Activated naive CD8-positive, alpha-beta T cell treated with anti-CD3 and anti-CD28 coated beads, Interleukin-2, amount 10 ng/mL, durations not matched to agents 7 days and 5 days (primary cell): ENCODE measurements at regions not wholly inside any gene's neighbourhood (a gene's known extent, or its start where the extent isn't known, plus 50 kb on each side); places are given as distances from the start of the nearest gene placed in this dataset.

Experiments
- ATAC-seq: fragments of 150-1000 bp; cut with Tn5 transposase; one replicate; pipeline ENCODE4 v1.10.0; 2021; ENCODE audit warnings: low read depth, moderate library complexity
- POLR2A ChIA-PET: fragments of 350-600 bp; sonication (Branson Sonifier 250); formaldehyde crosslinking; loops from one replicate; lab custom pipeline; 2021; ENCODE audit warnings: antibody characterized with exemption; lab: Charles Lee
- DNase-seq: peaks from one replicate; pipeline ENCODE4 v3.0.0; 2021
- H3K27ac Mint-ChIP-seq: one replicate; pipeline ENCODE4 v1.8.0; 2022; ENCODE audit warnings: mild to moderate bottlenecking, mixed read lengths
- H3K27me3 Mint-ChIP-seq: one replicate; pipeline ENCODE4 v1.8.0; 2022; ENCODE audit warnings: mild to moderate bottlenecking, moderate library complexity, mixed read lengths
- H3K36me3 Mint-ChIP-seq: one replicate; pipeline ENCODE4 v1.8.0; 2021; ENCODE audit warnings: mild to moderate bottlenecking, mixed read lengths
- H3K4me1 Mint-ChIP-seq: one replicate; pipeline ENCODE4 v1.8.0; 2021; ENCODE audit warnings: mixed read lengths
- H3K4me3 Mint-ChIP-seq: one replicate; pipeline ENCODE4 v1.8.0; 2022; ENCODE audit warnings: mild to moderate bottlenecking, moderate library complexity, mixed read lengths
- H3K9me3 Mint-ChIP-seq: one replicate; pipeline ENCODE4 v1.8.0; 2021; ENCODE audit warnings: mixed read lengths

DNA sequence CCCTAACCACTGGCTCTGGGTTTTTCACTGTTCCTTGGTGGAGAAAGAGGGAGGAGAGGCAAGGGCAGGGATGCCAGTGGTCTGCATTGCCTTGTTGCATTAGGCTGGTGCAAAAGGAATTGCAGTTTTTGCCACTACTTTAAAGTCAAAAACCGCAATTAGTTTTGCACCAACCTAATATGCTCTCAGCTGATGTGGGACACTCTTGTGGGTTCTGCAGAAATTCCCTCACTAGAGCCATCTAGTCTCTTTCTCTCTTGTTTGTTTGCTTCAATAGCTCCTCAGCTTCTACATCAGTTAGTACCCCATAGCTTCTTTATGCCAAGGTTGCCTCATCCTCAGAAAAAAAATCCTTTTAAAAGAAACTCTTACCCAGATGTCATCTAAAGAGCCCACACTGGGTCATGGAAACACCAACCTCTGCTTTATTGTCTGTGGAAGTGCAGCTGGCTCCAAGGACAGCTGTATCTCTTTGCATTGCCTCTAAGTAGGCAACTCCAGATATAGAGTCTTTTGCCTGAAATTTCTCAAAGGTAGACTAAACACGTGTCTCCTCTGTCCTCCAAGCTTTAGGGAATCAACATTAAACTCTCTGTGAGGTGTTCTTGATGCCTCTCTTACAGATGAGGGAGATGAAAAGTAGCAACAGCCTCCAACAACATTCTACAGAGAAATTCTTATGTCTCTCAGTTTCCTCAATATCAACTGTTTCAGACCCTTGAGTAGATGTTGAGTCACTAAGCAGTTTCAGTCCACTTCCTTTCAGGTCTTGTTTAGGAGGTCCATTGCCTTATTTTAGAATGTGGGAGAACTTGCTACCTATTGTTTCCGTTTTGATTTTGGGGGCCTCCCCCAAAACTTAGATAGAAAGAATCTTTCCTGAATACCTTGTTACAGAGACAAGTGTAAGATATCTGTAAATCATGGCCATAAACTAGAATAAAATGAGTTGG is 84.9 kb upstream of the MEF2C start:
- Mint-ChIP-seq H3K9me3 (no peaks in the 10 kb centered on the region), H3K36me3 (no peaks in the 10 kb centered on the region), H3K4me1 (no peaks in the 10 kb centered on the region)

DNA sequence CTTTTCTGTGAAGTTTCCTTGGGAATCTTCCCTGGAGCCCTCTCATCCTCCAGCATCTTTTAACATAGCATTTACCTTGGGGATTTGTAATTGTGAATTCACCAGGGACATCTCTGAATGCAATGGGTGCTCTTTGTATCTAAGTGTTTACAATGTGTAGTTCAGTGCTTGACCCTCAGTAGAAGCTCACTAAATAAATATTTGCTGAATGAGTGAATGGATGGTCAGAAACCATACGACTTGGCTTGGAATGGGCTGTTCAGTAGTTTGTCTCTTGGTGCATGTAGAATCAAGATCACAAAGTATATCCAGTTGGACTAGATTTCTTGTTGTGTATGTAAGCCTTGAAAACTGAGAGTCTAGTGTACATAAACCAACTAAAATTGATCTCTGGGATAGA is 81.8 kb upstream of the MEF2C start:
- no peaks in the 10 kb centered on the region for H3K36me3 Mint-ChIP-seq
- ATAC-seq: no peak

More for the DNA sequence above, 84.9 kb upstream of the MEF2C start:
- no peaks in the 10 kb centered on the region for H3K27me3 Mint-ChIP-seq
- DNase-seq (no peak), ATAC-seq (no peak)
- POLR2A ChIA-PET: no interaction called here
- H3K4me3 Mint-ChIP-seq: no peak overlapping the region
- H3K27ac Mint-ChIP-seq: no peak overlapping the region

DNA sequence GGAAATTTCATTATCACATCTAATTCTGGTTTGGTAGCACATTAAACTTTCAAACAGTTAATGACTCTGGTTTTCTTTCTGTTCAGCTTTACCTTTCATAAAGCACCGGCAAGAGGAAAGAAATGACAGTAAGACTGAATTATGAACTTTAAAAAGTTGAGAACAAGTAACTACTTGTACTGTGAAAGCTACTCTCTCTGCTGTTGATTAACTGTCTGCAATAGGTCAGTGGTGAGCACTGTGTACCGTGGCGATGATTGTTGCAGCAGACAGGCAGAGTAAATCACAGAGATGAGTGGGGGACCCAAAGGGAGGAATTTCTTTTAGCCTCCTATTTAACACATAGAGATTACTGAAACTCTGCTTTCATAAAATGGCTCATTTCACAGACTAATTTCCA is 74.0 kb upstream of the MEF2C start:
- Mint-ChIP-seq H3K4me1 (no peaks in the 10 kb centered on the region), H3K9me3 (no peaks in the 10 kb centered on the region), H3K4me3 (no peak overlapping the region), H3K27me3 (peaks cover 5% of the 10 kb centered on the region), H3K36me3 (no peaks in the 10 kb centered on the region), H3K27ac (no peak overlapping the region)
- ATAC-seq (no peak), DNase-seq (no peak)
- POLR2A ChIA-PET: no interaction called here

More for the DNA sequence above, 81.8 kb upstream of the MEF2C start:
- H3K4me3 Mint-ChIP-seq: no peak overlapping the region
- no peak overlapping the region for H3K27ac Mint-ChIP-seq
- no peak for DNase-seq
- H3K9me3 Mint-ChIP-seq: no peaks in the 10 kb centered on the region
- POLR2A ChIA-PET: no interaction called here
- H3K4me1 Mint-ChIP-seq: no peaks in the 10 kb centered on the region
- H3K27me3 Mint-ChIP-seq: no peaks in the 10 kb centered on the region

DNA sequence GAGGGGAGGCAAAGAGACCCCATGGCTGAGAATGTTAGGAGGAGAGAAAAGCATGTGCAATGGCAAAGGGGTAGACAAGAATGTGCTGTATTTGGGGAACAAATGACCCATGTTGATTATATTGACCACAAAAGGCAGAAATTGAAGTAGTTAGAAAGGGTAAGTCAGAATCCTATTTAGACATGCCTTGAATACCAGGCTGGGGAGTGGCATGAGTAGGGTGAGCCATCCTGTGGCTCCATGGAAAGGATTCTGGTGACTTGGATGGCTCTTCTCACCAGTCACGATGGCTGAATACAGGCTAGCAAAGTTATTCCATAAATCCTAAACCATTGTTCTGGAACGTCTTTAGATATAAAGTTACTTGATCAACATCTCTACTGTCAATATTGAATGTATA is 73.4 kb upstream of the MEF2C start:
- Mint-ChIP-seq H3K27ac (no peak overlapping the region), H3K27me3 (peaks cover 5% of the 10 kb centered on the region), H3K9me3 (no peaks in the 10 kb centered on the region), H3K4me1 (no peaks in the 10 kb centered on the region), H3K4me3 (no peak overlapping the region), H3K36me3 (no peaks in the 10 kb centered on the region)
- DNase-seq (no peak), ATAC-seq (no peak)
- POLR2A ChIA-PET: no interaction called here

DNA sequence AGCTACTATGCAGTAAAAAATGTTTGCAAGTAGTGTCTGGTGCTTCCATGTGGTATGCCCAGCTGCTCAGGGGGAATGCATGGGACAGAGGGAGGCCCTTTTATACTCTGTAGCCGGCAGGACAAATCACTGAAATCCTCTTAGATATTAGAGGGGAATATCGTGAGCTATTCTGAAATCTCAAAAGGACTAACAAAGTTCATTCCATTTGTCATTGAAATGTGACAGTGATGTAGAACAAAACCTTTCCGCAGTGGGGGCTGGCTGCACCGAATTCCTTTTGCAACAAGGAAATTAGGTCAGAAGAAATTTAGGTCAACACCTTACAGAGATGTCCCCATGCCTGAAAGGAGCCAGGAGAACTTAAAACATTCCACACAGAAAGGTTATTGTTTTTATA is 72.4 kb upstream of the MEF2C start:
- Mint-ChIP-seq H3K36me3 (no peaks in the 10 kb centered on the region), H3K4me3 (no peak overlapping the region), H3K27me3 (peaks cover 5% of the 10 kb centered on the region), H3K9me3 (no peaks in the 10 kb centered on the region), H3K27ac (no peak overlapping the region), H3K4me1 (no peaks in the 10 kb centered on the region)
- DNase-seq (no peak), ATAC-seq (no peak)
- POLR2A ChIA-PET: no interaction called here

DNA sequence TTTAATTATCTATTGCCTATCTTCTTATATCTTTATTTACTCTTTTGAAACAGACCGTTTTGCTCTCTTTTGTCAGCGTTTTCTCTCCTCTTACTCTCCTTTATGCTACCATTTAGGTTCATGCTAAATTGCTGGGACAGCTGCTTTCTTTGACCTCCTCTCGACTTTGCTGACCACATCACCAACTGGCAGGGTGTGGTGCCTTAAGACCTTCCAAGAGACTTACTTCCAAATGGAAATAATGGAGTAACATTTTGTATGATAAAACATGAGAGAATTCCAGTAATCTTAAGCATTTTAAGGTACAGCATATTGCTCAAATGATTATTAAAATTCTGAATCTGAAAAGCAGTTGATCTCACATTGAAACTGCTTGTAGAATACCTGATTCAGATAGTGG is 71.5 kb upstream of the MEF2C start:
- POLR2A ChIA-PET: no interaction called here
- Mint-ChIP-seq H3K27ac (no peak overlapping the region), H3K4me3 (no peak overlapping the region), H3K4me1 (no peaks in the 10 kb centered on the region), H3K36me3 (no peaks in the 10 kb centered on the region), H3K27me3 (peaks cover 5% of the 10 kb centered on the region), H3K9me3 (no peaks in the 10 kb centered on the region)
- ATAC-seq (no peak), DNase-seq (no peak)

DNA sequence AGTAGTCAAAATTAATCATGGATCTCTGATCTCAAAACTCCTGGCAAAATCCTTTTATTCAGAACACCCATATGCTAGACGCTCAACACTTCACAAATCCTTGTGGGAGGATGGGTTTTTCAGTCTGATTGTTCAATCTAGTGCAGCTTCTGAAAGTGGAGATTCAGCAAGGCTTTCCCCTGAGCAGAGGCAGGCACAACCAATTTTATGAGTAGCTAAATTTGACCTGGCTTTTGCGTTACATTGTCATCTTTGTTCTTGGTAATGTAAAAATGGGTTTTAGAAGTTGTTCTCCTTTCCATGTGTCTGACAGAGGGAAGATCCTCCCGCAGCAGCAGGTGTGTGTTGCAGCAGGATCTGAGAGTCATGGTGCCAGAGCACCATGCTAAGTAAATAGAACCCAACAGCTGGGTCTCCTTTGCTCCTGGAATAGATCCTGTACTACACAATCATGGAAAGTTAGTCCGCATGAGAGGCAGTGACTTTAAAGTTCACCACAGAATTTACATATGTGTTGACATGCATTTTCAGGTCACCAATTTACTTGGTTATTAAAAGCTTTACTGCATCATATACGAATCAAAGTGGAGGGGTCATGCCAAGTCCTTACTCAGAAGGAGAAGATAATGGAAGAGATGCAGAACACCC is 70.1 kb upstream of the MEF2C start:
- H3K27me3 Mint-ChIP-seq: peaks cover 5% of the 10 kb centered on the region
- POLR2A ChIA-PET: no interaction called here
- no peaks in the 10 kb centered on the region for H3K9me3 Mint-ChIP-seq
- H3K4me3 Mint-ChIP-seq: no peak overlapping the region
- DNase-seq: no peak
- H3K27ac Mint-ChIP-seq: no peak overlapping the region
- H3K36me3 Mint-ChIP-seq: no peaks in the 10 kb centered on the region
- ATAC-seq: no peak
- H3K4me1 Mint-ChIP-seq: no peaks in the 10 kb centered on the region

DNA sequence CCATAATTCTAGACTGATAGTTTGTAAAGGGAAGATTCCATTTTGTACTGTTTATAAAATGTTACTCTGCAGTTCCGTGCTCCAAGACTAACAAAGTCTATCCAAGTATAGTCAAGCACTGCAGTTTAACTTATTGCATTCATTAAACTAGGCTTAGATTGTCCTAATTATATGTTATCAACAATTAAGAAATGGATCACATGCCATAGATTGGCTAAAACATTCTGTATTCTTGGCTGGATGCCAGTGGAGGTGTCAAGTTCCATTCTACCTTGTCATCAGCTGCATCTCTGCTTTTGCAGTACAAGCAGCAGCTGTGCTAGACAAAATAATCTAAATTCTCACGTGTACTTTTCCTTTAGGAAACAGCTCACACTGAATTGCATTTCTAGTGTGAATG is 69.4 kb upstream of the MEF2C start:
- no peaks in the 10 kb centered on the region for H3K9me3 Mint-ChIP-seq
- no peak overlapping the region for H3K27ac Mint-ChIP-seq
- H3K4me3 Mint-ChIP-seq: no peak overlapping the region
- POLR2A ChIA-PET: no interaction called here
- no peaks in the 10 kb centered on the region for H3K4me1 Mint-ChIP-seq
- ATAC-seq (no peak), DNase-seq (no peak)
- no peaks in the 10 kb centered on the region for H3K36me3 Mint-ChIP-seq
- peaks cover 9% of the 10 kb centered on the region for H3K27me3 Mint-ChIP-seq

DNA sequence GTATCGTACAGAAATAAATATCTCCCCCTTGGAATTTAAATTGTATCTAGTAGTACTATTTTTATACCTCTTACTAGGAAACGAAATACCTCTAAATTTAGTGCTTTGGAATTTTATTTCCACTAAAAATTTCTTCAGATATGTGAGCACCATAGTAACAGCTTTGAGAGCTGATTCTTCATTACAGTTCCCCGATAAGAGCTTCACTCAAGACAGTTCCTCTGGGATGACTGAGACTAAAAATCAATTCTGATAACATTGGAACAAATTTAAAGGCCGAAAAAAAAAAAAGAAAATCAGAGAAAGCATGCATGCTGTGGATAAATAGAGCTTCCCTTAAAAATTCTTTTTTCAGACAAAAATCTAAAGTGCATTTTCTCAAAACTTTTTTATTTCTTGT is 68.5 kb upstream of the MEF2C start:
- POLR2A ChIA-PET: no interaction called here
- no peaks in the 10 kb centered on the region for H3K9me3 Mint-ChIP-seq
- H3K27me3 Mint-ChIP-seq: peaks cover 10% of the 10 kb centered on the region
- no peak for DNase-seq
- H3K36me3 Mint-ChIP-seq: no peaks in the 10 kb centered on the region
- H3K4me3 Mint-ChIP-seq: no peak overlapping the region
- H3K27ac Mint-ChIP-seq: no peak overlapping the region
- no peak for ATAC-seq
- no peaks in the 10 kb centered on the region for H3K4me1 Mint-ChIP-seq

DNA sequence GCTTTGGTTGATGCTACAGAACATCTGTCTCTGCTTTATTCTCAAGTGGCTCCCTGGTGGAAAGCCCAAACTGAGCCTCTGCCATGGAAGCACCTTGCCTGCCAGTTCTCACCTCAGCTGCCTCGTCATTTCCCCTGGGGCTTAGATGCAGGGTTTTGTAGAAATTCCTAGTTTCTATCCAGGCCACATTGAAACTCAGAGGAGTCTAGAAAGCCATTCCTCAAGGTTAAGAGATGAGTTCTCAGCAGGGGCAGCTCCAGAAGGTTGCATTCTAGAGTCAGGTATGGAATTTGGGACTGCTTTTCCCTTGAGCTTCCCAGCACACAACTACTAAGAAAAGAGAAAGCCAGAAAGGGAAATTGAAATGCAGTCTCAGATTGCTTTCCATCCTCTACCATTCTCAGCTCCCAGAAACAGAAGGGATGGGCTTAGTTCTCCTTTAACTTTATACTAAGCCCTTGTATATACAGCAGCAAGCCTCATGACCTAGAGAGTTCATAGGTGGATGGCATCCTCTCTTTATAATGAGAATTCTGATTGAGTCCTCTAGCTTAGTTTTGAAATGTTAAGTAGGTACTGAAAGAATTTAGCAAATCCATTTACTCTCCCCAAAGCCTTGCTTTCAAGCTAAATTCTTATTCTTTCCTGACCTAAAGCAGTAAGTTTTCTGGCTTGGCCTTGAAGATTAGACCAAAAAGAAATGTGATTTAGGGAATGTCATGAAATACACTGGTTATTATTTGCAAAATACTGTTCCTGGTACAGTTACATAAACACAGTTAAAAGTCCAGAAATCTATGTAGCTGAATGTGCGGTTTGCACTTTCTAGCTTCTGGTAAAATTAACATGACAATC is 66.0 kb upstream of the MEF2C start:
- Mint-ChIP-seq H3K4me3 (no peak overlapping the region), H3K36me3 (no peaks in the 10 kb centered on the region), H3K27me3 (peaks cover 10% of the 10 kb centered on the region), H3K9me3 (no peaks in the 10 kb centered on the region), H3K27ac (no peak overlapping the region), H3K4me1 (no peaks in the 10 kb centered on the region)
- ATAC-seq: no peak
- DNase-seq: no peak
- POLR2A ChIA-PET: no interaction called here

DNA sequence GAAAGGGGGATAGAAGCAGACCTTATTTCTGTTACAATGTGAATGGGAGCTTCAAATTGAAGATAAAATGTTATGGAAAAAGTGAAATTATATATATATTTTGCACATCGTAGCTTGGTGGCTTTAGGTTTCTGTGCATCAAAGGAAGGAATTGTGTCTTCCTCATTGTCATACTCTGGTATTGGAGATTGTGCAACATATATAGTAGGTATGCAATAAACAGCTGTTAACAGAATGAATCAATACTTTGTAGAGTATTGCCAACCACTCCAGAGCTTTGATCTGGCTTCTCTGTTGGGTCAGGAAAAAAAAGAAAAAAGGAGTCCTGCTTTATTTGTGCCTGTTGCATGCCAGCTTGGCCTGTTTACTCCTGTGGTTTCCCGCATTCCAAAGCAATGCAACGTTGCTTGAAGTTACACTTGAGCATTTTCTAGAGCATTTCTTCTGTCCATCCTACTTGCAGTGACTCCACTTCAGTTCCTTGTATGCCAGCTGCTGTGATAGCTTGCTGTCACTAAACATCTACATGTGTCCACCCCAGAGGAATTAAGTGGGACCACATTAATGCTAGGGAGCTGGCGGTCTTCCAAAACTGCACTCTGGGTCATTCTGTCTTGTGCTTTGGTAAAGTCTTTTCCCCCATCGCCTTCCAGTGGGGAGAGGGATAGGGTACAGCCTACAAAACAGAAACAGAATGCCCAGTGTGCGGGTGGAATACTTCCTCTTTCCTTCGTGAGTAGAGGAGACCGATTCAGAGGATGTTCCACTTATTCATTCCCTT is 62.0 kb upstream of the MEF2C start:
- no peak for ATAC-seq
- no peak overlapping the region for H3K4me3 Mint-ChIP-seq
- no peaks in the 10 kb centered on the region for H3K4me1 Mint-ChIP-seq
- H3K36me3 Mint-ChIP-seq: no peaks in the 10 kb centered on the region
- no peak for DNase-seq
- peaks cover 5% of the 10 kb centered on the region for H3K27me3 Mint-ChIP-seq
- H3K9me3 Mint-ChIP-seq: no peaks in the 10 kb centered on the region
- POLR2A ChIA-PET: no interaction called here
- no peak overlapping the region for H3K27ac Mint-ChIP-seq

DNA sequence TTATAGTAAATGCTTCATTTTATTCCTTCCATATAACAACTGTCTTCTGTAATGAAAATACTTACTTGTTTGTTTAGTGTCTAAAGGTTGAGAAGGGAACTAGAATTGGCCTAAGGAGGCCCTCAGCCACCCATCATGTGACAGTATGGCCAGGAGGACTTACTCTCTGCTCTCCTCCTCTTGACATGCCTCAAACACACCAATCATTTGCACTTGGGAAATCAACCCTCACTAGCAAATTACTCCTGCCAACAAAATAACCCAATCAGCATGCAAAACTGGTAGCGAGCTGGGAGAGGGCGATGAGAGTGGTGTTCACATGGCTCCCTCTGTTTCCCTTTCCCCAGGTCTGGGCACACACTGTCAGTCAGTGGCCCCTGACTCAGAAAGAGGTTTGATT is 58.6 kb upstream of the MEF2C start:
- no peak overlapping the region for H3K27ac Mint-ChIP-seq
- H3K4me1 Mint-ChIP-seq: no peaks in the 10 kb centered on the region
- no peak overlapping the region for H3K4me3 Mint-ChIP-seq
- ATAC-seq: no peak
- POLR2A ChIA-PET: no interaction called here
- H3K27me3 Mint-ChIP-seq: no peaks in the 10 kb centered on the region
- no peak for DNase-seq
- no peaks in the 10 kb centered on the region for H3K36me3 Mint-ChIP-seq
- H3K9me3 Mint-ChIP-seq: no peaks in the 10 kb centered on the region

DNA sequence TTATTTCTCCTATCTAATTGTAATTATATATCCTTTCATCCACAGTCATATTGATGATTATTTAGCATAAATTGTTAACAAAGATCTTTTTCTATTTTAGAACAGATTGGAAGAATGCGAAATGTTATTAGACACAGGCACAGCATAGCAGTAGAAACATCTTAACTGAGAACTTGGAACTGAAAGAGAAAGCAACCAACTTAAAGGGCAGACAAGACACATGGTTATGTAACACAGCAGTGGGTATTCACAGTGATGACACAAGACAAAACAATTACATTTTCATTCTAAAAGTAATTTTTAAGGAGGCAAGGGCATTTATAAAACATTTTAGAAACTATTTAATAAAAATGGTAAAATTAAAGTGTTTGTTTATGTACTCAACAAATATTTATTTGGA is 57.7 kb upstream of the MEF2C start:
- no peaks in the 10 kb centered on the region for H3K27me3 Mint-ChIP-seq
- POLR2A ChIA-PET: no interaction called here
- H3K27ac Mint-ChIP-seq: no peak overlapping the region
- no peaks in the 10 kb centered on the region for H3K4me1 Mint-ChIP-seq
- no peak for DNase-seq
- H3K9me3 Mint-ChIP-seq: no peaks in the 10 kb centered on the region
- H3K36me3 Mint-ChIP-seq: no peaks in the 10 kb centered on the region
- no peak overlapping the region for H3K4me3 Mint-ChIP-seq
- ATAC-seq: no peak
